H1 (cell line): ENCODE measurements at regions not wholly inside any gene's neighbourhood (a gene's known extent, or its start where the extent isn't known, plus 50 kb on each side); places are given as distances from the start of the nearest gene placed in this dataset.

ENCODE experiments used
- CTCF ChIA-PET: fragments of 300-600 bp; sonication (Branson Sonifier 250); formaldehyde crosslinking; loops from one replicate; lab custom pipeline; 2021; ENCODE audit not compliant: partially characterized antibody; lab: Charles Lee
- POLR2A ChIA-PET: fragments of 300-600 bp; sonication (Branson Sonifier 250); formaldehyde crosslinking; loops from one replicate; lab custom pipeline; 2021; ENCODE audit warnings: inconsistent platforms; ENCODE audit not compliant: partially characterized antibody; lab: Charles Lee
- DNase-seq, 2 experiments: peaks; one replicate each; pipeline versions ENCODE4 v3.0.0 to v3.0.0-alpha.2; 2010 to 2022; ENCODE audit warnings: low spot score in 2 of 2, low read depth in 1 of 2, mixed read lengths in 1 of 2
- FAIRE-seq: peaks from 2 replicates; lab custom pipeline; 2011; peaks lifted over from hg19 to GRCh38; lab: Jason Lieb, UNC
- H2AFZ ChIP-seq: 2 replicates; pipeline ENCODE4 v1.8.1; 2012; ENCODE audit warnings: low read length, inconsistent platforms
- H2AK5ac ChIP-seq: 2 replicates; pipeline ENCODE4 v1.6.1; 2013; ENCODE audit warnings: low read depth, low read length
- H2BK120ac ChIP-seq: replicated peaks from 2 replicates; pipeline ENCODE3; 2013; ENCODE audit warnings: low read depth, low read length, inconsistent platforms
- H2BK12ac ChIP-seq: 2 replicates; pipeline ENCODE4 v1.6.1; 2013; ENCODE audit warnings: low read depth, low read length
- H2BK15ac ChIP-seq: 2 replicates; pipeline ENCODE4 v1.6.1; 2013; ENCODE audit warnings: low read length
- H2BK20ac ChIP-seq: 2 replicates; pipeline ENCODE4 v1.6.1; 2013; ENCODE audit warnings: low read length
- H2BK5ac ChIP-seq: 2 replicates; pipeline ENCODE4 v1.6.1; 2013; ENCODE audit warnings: low read depth, low read length
- H3K14ac ChIP-seq: 2 replicates; pipeline ENCODE4 v1.6.1; 2013; ENCODE audit warnings: inconsistent platforms; ENCODE audit not compliant: insufficient read length
- H3K18ac ChIP-seq: 2 replicates; pipeline ENCODE4 v1.6.1; 2013; ENCODE audit warnings: low read length; ENCODE audit errors: extremely low read depth
- H3K23ac ChIP-seq: 2 replicates; pipeline ENCODE4 v1.6.1; 2013; ENCODE audit warnings: inconsistent platforms; ENCODE audit not compliant: insufficient read length
- H3K23me2 ChIP-seq: 2 replicates; pipeline ENCODE4 v1.6.1; 2013; ENCODE audit warnings: low read depth, low read length
- H3K27ac ChIP-seq: 2 replicates; pipeline ENCODE4 v1.6.1; 2011; ENCODE audit warnings: low read depth, low read length, inconsistent platforms
- H3K27me3 ChIP-seq, 4 experiments: replicated peaks in 1 of 4; 1 replicate in 1 of 4; 2 replicates in 3 of 4; pipeline versions ENCODE4 v1.6.1 to v1.8.1; 2011 to 2013; ENCODE audit warnings: low read length in 3 of 4, mild to moderate bottlenecking in 3 of 4, inconsistent platforms in 2 of 4, mixed read lengths in 2 of 4, moderate library complexity in 1 of 4; ENCODE audit not compliant: control insufficient read depth in 3 of 4, insufficient read depth in 3 of 4; ENCODE audit errors: extremely low read depth in 1 of 4
- H3K36me3 ChIP-seq, 4 experiments: 2 replicates each; pipeline versions ENCODE4 v1.6.1 to v1.8.1; 2011 to 2013; ENCODE audit warnings: mild to moderate bottlenecking in 4 of 4, low read length in 3 of 4, moderate library complexity in 2 of 4, control low read depth in 1 of 4, inconsistent platforms in 1 of 4; ENCODE audit not compliant: insufficient read depth in 4 of 4, control insufficient read depth in 2 of 4
- H3K4ac ChIP-seq: replicated peaks from 2 replicates; pipeline ENCODE3; 2013; ENCODE audit warnings: low read length, low read depth, mixed read lengths, inconsistent platforms; ENCODE audit not compliant: insufficient read length
- H3K4me1 ChIP-seq, 4 experiments: replicated peaks in 1 of 4; 1 replicate in 1 of 4; 2 replicates in 3 of 4; pipeline versions ENCODE4 v1.6.1 to v1.8.1; 2011 to 2013; ENCODE audit warnings: low read length in 3 of 4, inconsistent platforms in 2 of 4, mixed read lengths in 1 of 4; ENCODE audit not compliant: insufficient read depth in 4 of 4, control insufficient read depth in 3 of 4
- H3K4me2 ChIP-seq, 2 experiments: 2 replicates each; pipeline versions ENCODE4 v1.6.1 to v1.8.1; 2011 to 2013; ENCODE audit warnings: low read depth in 2 of 2, low read length in 2 of 2, control low read depth in 1 of 2, inconsistent platforms in 1 of 2, mild to moderate bottlenecking in 1 of 2; ENCODE audit not compliant: insufficient read depth in 1 of 2
- H3K4me3 ChIP-seq, 4 experiments: fragments of 200-600, 300-600 bp in 1 of 4; sonication (generic), shearing (Covaris generic), sonication (Bioruptor Twin) in 1 of 4; 2 replicates each; pipeline versions ENCODE4 v1.5.1 to v1.8.1; 2011 to 2016; ENCODE audit warnings: low read length in 4 of 4, low read depth in 3 of 4, control low read depth in 2 of 4, inconsistent platforms in 2 of 4, mild to moderate bottlenecking in 2 of 4, mixed read lengths in 1 of 4, moderate library complexity in 1 of 4; ENCODE audit not compliant: insufficient read depth in 2 of 4; ENCODE audit errors: extremely low read depth in 1 of 4
- H3K56ac ChIP-seq: replicated peaks from 2 replicates; pipeline ENCODE3; 2013; ENCODE audit warnings: low read depth, mild to moderate bottlenecking, mixed read lengths, low read length, inconsistent platforms; ENCODE audit not compliant: insufficient read length
- H3K79me1 ChIP-seq: 2 replicates; pipeline ENCODE4 v1.6.1; 2013; ENCODE audit warnings: low read depth, low read length, control low read depth
- H3K79me2 ChIP-seq, 2 experiments: 2 replicates each; pipeline versions ENCODE4 v1.6.1 to v1.8.1; 2012 to 2013; ENCODE audit warnings: low read length in 2 of 2, mild to moderate bottlenecking in 2 of 2, inconsistent platforms in 1 of 2; ENCODE audit not compliant: insufficient read depth in 2 of 2, control insufficient read depth in 1 of 2
- H3K9ac ChIP-seq, 4 experiments: replicated peaks in 1 of 4; 1 replicate in 1 of 4; 2 replicates in 3 of 4; pipeline versions ENCODE4 v1.6.1 to v1.8.1; 2011 to 2013; ENCODE audit warnings: low read depth in 3 of 4, low read length in 3 of 4, control low read depth in 2 of 4, mild to moderate bottlenecking in 2 of 4, moderate library complexity in 2 of 4, inconsistent platforms in 1 of 4; ENCODE audit errors: extremely low read depth in 1 of 4
- H3K9me3 ChIP-seq, 2 experiments: 2 replicates each; pipeline versions ENCODE4 v1.6.1 to v1.8.1; 2012 to 2013; ENCODE audit warnings: mild to moderate bottlenecking in 2 of 2, moderate library complexity in 2 of 2, control low read depth in 1 of 2, inconsistent platforms in 1 of 2, low read depth in 1 of 2, low read length in 1 of 2, mixed read lengths in 1 of 2; ENCODE audit not compliant: insufficient read depth in 2 of 2
- H4K20me1 ChIP-seq, 2 experiments: replicated peaks in 1 of 2; 2 replicates each; pipeline versions ENCODE3 to v1.8.1; 2011 to 2013; ENCODE audit warnings: inconsistent platforms in 2 of 2, low read length in 2 of 2, mild to moderate bottlenecking in 1 of 2; ENCODE audit not compliant: insufficient read depth in 2 of 2, control insufficient read depth in 1 of 2
- H4K5ac ChIP-seq: 2 replicates; pipeline ENCODE4 v1.6.1; 2013; ENCODE audit warnings: low read length, low read depth, mixed read lengths, inconsistent platforms; ENCODE audit not compliant: insufficient read length
- H4K8ac ChIP-seq: 2 replicates; pipeline ENCODE4 v1.8.0; 2013; ENCODE audit warnings: mild to moderate bottlenecking, moderate library complexity, low read length, inconsistent platforms; ENCODE audit not compliant: insufficient read depth; ENCODE audit errors: extremely low read depth
- H4K91ac ChIP-seq: replicated peaks from 2 replicates; pipeline ENCODE3; 2013; ENCODE audit warnings: low read length, mixed read lengths, inconsistent platforms; ENCODE audit not compliant: insufficient read length
- ASH2L ChIP-seq: fragments of 200-600, 300-600 bp; sonication (generic); IDR thresholded peaks from one replicate; pipeline ENCODE4 v1.7.1; 2017; ENCODE audit warnings: low read length
- CREB1 ChIP-seq: IDR thresholded peaks from 2 replicates; pipeline ENCODE4 v1.6.1; 2012; ENCODE audit warnings: inconsistent platforms
- KDM1A ChIP-seq: fragments of 200-600, 300-600 bp; sonication (generic); IDR thresholded peaks from 2 replicates; pipeline ENCODE4 v1.7.1; 2016; ENCODE audit warnings: mild to moderate bottlenecking, low read length, borderline replicate concordance
- RAD21 ChIP-seq, 2 experiments: IDR thresholded peaks in 1 of 2; conservative IDR thresholded peaks in 1 of 2; 2 replicates each; pipeline ENCODE4 v1.6.1; 2011; ENCODE audit warnings: low read depth in 2 of 2, low read length in 2 of 2, improper control_type of control experiment in 1 of 2, inconsistent platforms in 1 of 2, mild to moderate bottlenecking in 1 of 2, moderate library complexity in 1 of 2
- SP1 ChIP-seq: IDR thresholded peaks from 2 replicates; pipeline ENCODE4 v1.6.1; 2011; ENCODE audit warnings: low read depth, low read length
- WGBS, 2 experiments: shearing (Covaris generic) in 1 of 2; methylation state at CpG; one replicate each; pipeline versions ENCODE4 v1.1.6 to v1.1.7; 2013 to 2015; ENCODE audit warnings: low lambda C conversion rate in 2 of 2, mixed read lengths in 2 of 2, inconsistent platforms in 1 of 2, low coverage in 1 of 2, missing lambda C conversion rate in 1 of 2; ENCODE audit not compliant: insufficient replicate concordance in 2 of 2, insufficient coverage in 1 of 2, insufficient read length in 1 of 2; ENCODE audit errors: extremely low coverage in 1 of 2, missing lambda C conversion rate in 1 of 2; 5-methylcytosine and 5-hydroxymethylcytosine counted together

- H2AFZ ChIP-seq: no peak overlapping the region
- H3K36me3 ChIP-seq: no peaks in the 10 kb centered on the region; a peak in 2 of 8 replicates
- no peak overlapping the region for H3K4me2 ChIP-seq
- H3K79me1 ChIP-seq: no peaks in the 10 kb centered on the region
- no peak overlapping the region for H3K27ac ChIP-seq
- no peaks in the 10 kb centered on the region for H3K4me1 ChIP-seq
- H3K18ac ChIP-seq: no peak overlapping the region
- ChIA-PET CTCF (interaction anchor here (0.7 kb wide), 1 partner anchor 14 kb away, joined by 3 read pairs; no protein-coding TSS in a partner anchor), POLR2A (no interaction called here)
- no peak overlapping the region for H2BK120ac ChIP-seq
- TF ChIP-seq RAD21 (IDR thresholded peaks at IDR 0.05 in 1 of 2, conservative IDR thresholded peaks at IDR 0.05 in 1 of 2; ENCODE audit: low read depth in 2 of 2, low read length in 2 of 2): no peak
- no peak for TF ChIP-seq SP1
- no peak for TF ChIP-seq KDM1A
- TF ChIP-seq ASH2L: no peak
- no peak for TF ChIP-seq CREB1
- H3K14ac ChIP-seq: no peak overlapping the region
- no peak overlapping the region for H2AK5ac ChIP-seq
- no peak for FAIRE-seq
- H3K56ac ChIP-seq: no peak overlapping the region
- DNase-seq: no peak
- no peak overlapping the region for H2BK12ac ChIP-seq
- no peak overlapping the region for H3K23ac ChIP-seq
- WGBS, 2 experiments: 95% methylated on average over 2 of the region's 2 CpGs; no CpG with 5 or more reads in 1 of the 2 experiments
- H4K91ac ChIP-seq: no peak overlapping the region
- H3K4me3 ChIP-seq: no peak overlapping the region
- H4K8ac ChIP-seq: no peak overlapping the region
- H3K23me2 ChIP-seq: no peaks in the 10 kb centered on the region
- H3K9ac ChIP-seq: no peak overlapping the region
- no peak overlapping the region for H2BK5ac ChIP-seq
- H2BK15ac ChIP-seq: no peak overlapping the region
- no peak overlapping the region for H2BK20ac ChIP-seq
- no peak overlapping the region for H4K5ac ChIP-seq
- no peaks in the 10 kb centered on the region for H4K20me1 ChIP-seq
- H3K27me3 ChIP-seq: no peaks in the 10 kb centered on the region
- no peak overlapping the region for H3K4ac ChIP-seq
- no peaks in the 10 kb centered on the region for H3K9me3 ChIP-seq
- H3K79me2 ChIP-seq: no peaks in the 10 kb centered on the region
Measured at GRCh38 chr2:147499785-147500184, 345.0 kb upstream of the ACVR2A start.
